PC-9 (cell line): ENCODE measurements at regions not wholly inside any gene's neighbourhood (a gene's known extent, or its start where the extent isn't known, plus 50 kb on each side); places are given as distances from the start of the nearest gene placed in this dataset.

Source experiments
- BruUV-seq: library from RNA; stranded (reverse); fragments of 400-500 nt; replicated peaks from 2 replicates; lab custom pipeline; 2021; lab: Mats Ljungman, UMichigan
- CTCF ChIA-PET: fragments of 300-600 bp; sonication (Branson Sonifier 250); formaldehyde crosslinking; loops from one replicate; lab custom pipeline; 2022; ENCODE audit warnings: antibody characterized with exemption; lab: Charles Lee
- POLR2A ChIA-PET: fragments of 300-600 bp; sonication (Branson Sonifier 250); formaldehyde crosslinking; loops from one replicate; lab custom pipeline; 2022; ENCODE audit warnings: antibody characterized with exemption; ENCODE audit not compliant: unreplicated experiment; lab: Charles Lee
- DNase-seq, 2 experiments: peaks; one replicate each; pipeline versions ENCODE4 v3.0.0 to v3.0.0-alpha.2; 2015 to 2022; ENCODE audit warnings: mixed read lengths in 1 of 2
- H2AFZ ChIP-seq: fragments of 200-600 bp; sonication (generic); 2 replicates; pipeline ENCODE4 v1.8.1; 2017; ENCODE audit warnings: antibody characterized with exemption
- H3F3A ChIP-seq: fragments of 200-600 bp; sonication (generic); 2 replicates; pipeline ENCODE4 v1.8.1; 2017; ENCODE audit warnings: antibody characterized with exemption, mild to moderate bottlenecking, low read depth; ENCODE audit not compliant: insufficient read depth
- H3K27ac ChIP-seq: fragments of 200-600 bp; sonication (generic); 2 replicates; pipeline ENCODE4 v1.6.1; 2016; ENCODE audit warnings: mixed run types
- H3K27me3 ChIP-seq: fragments of 200-600 bp; sonication (generic); 2 replicates; pipeline ENCODE4 v1.6.1; 2016; ENCODE audit warnings: low read depth, mixed run types; ENCODE audit not compliant: insufficient read depth
- H3K36me3 ChIP-seq: fragments of 200-600 bp; sonication (generic); 2 replicates; pipeline ENCODE4 v1.6.1; 2016; ENCODE audit warnings: low read depth, mixed run types
- H3K4me1 ChIP-seq: fragments of 200-600 bp; sonication (generic); replicated peaks from 2 replicates; pipeline ENCODE4 v1.6.1; 2016; ENCODE audit warnings: mixed run types; ENCODE audit not compliant: insufficient read depth
- H3K4me2 ChIP-seq: fragments of 200-600 bp; sonication (generic); 2 replicates; pipeline ENCODE4 v1.6.1; 2017; ENCODE audit warnings: mixed run types
- H3K4me3 ChIP-seq: fragments of 200-600 bp; sonication (generic); 2 replicates; pipeline ENCODE4 v1.6.1; 2016; ENCODE audit warnings: mixed run types
- H3K79me2 ChIP-seq: fragments of 200-600 bp; sonication (generic); 2 replicates; pipeline ENCODE4 v1.6.1; 2017; ENCODE audit warnings: low read depth, mixed run types
- H3K9me2 ChIP-seq: fragments of 200-600 bp; sonication (generic); 2 replicates; pipeline ENCODE4 v1.8.1; 2017; ENCODE audit warnings: mild to moderate bottlenecking; ENCODE audit not compliant: insufficient read depth
- H3K9me3 ChIP-seq: fragments of 200-600 bp; sonication (generic); 2 replicates; pipeline ENCODE4 v1.8.1; 2016; ENCODE audit warnings: low read depth; ENCODE audit not compliant: insufficient read depth
- H4K20me1 ChIP-seq: fragments of 200-600 bp; sonication (generic); 2 replicates; pipeline ENCODE4 v1.8.1; 2017; ENCODE audit not compliant: insufficient read depth
- CTCF ChIP-seq: fragments of 200-600 bp; sonication (generic); conservative IDR thresholded peaks from 2 replicates; pipeline ENCODE4 v1.6.1; 2017; ENCODE audit warnings: mixed run types, antibody characterized with exemption, mild to moderate bottlenecking, moderate library complexity
- EZH2 ChIP-seq: fragments of 200-600 bp; sonication (generic); IDR thresholded peaks from 2 replicates; pipeline ENCODE4 v1.8.0; 2017; ENCODE audit warnings: antibody characterized with exemption, low read depth
- intact Hi-C: fragments of 100-400 bp; cut with micrococcal nuclease; formaldehyde crosslinking; loops from one replicate; pipeline ENCODE4 v1.10.0; 2022; ENCODE audit not compliant: unreplicated experiment

GRCh38 chr15:39304931-39305728 lies 275.7 kb upstream of the THBS1 start:
- Histone ChIP-seq H2AFZ (no peak overlapping the region), H3K79me2 (no peaks in the 10 kb centered on the region), H3K9me3 (0 out of 2 replicates have a peak, but pooled peaks cover 4% of the 10 kb centered on the region), H3K4me3 (no peak overlapping the region), H3K36me3 (no peaks in the 10 kb centered on the region), H3K27ac (no peak overlapping the region), H3K27me3 (no peaks in the 10 kb centered on the region), H3F3A (peaks cover 12% of the 10 kb centered on the region), H3K4me2 (no peak overlapping the region), H3K4me1 (peaks cover 17% of the 10 kb centered on the region), H4K20me1 (no peaks in the 10 kb centered on the region), H3K9me2 (no peaks in the 10 kb centered on the region)
- intact Hi-C loops: loop anchor here (5.0 to 10.0 kb wide), 2 partner anchors 70 to 87 kb away; no protein-coding TSS in a partner anchor
- BruUV-seq: no TSS peak
- ChIA-PET CTCF (no interaction called here), POLR2A (no interaction called here)
- DNase-seq: no peak
- no peak for TF ChIP-seq CTCF
- no peak for TF ChIP-seq EZH2

- Histone ChIP-seq H2AFZ (no peak overlapping the region), H3K36me3 (no peaks in the 10 kb centered on the region), H3K9me3 (0 out of 2 replicates have a peak, but pooled peaks cover 4% of the 10 kb centered on the region), H3K9me2 (no peaks in the 10 kb centered on the region), H3K4me3 (no peak overlapping the region), H3K27ac (no peak overlapping the region), H3K27me3 (no peaks in the 10 kb centered on the region), H3K4me1 (peaks cover 7% of the 10 kb centered on the region; the same call in 1 of the 2 replicates), H3K79me2 (no peaks in the 10 kb centered on the region), H3F3A (no peaks in the 10 kb centered on the region), H3K4me2 (no peak overlapping the region), H4K20me1 (no peaks in the 10 kb centered on the region)
- DNase-seq: peak in 1 of 2 experiments; percentile 51
- intact Hi-C loops: no loop called here
- POLR2A ChIA-PET: interaction anchor here (0.6 kb wide), 1 partner anchor 119 kb away, joined by 4 read pairs; no protein-coding TSS in a partner anchor
- BruUV-seq: no TSS peak
- TF ChIP-seq EZH2: no peak
- no peak for TF ChIP-seq CTCF
- CTCF ChIA-PET: no interaction called here
Measured at GRCh38 chr15:39310633-39311032, 270.2 kb upstream of the THBS1 start.

GRCh38 chr15:39312984-39313383 lies 267.9 kb upstream of the THBS1 start:
- Histone ChIP-seq H2AFZ (no peak overlapping the region), H3K4me3 (no peak overlapping the region), H3K27me3 (no peaks in the 10 kb centered on the region), H3K27ac (no peak overlapping the region), H3K9me3 (no peaks in the 10 kb centered on the region), H3F3A (no peaks in the 10 kb centered on the region), H3K9me2 (no peaks in the 10 kb centered on the region), H3K4me1 (peaks cover 7% of the 10 kb centered on the region; the same call in 1 of the 2 replicates), H3K36me3 (no peaks in the 10 kb centered on the region), H3K4me2 (no peak overlapping the region), H3K79me2 (no peaks in the 10 kb centered on the region), H4K20me1 (no peaks in the 10 kb centered on the region)
- DNase-seq: no peak
- intact Hi-C loops: no loop called here
- no TSS peak for BruUV-seq
- no peak for TF ChIP-seq CTCF
- TF ChIP-seq EZH2: no peak
- ChIA-PET POLR2A (no interaction called here), CTCF (no interaction called here)
